HG03108 (cell line): ENCODE measurements at regions not wholly inside any gene's neighbourhood (a gene's known extent, or its start where the extent isn't known, plus 50 kb on each side); places are given as distances from the start of the nearest gene placed in this dataset.
"Not testable (repeated sequence)": the region's sequence is repeated elsewhere in the genome, so short reads cannot be mapped to it uniquely, and the experiment has no call there.

Experiments used
- ATAC-seq: cut with Tn5 transposase; IDR thresholded peaks from one replicate; pipeline ENCODE4 v1.9.1; 2021; ENCODE audit warnings: moderate library complexity; ENCODE audit not compliant: unreplicated experiment

DNA sequence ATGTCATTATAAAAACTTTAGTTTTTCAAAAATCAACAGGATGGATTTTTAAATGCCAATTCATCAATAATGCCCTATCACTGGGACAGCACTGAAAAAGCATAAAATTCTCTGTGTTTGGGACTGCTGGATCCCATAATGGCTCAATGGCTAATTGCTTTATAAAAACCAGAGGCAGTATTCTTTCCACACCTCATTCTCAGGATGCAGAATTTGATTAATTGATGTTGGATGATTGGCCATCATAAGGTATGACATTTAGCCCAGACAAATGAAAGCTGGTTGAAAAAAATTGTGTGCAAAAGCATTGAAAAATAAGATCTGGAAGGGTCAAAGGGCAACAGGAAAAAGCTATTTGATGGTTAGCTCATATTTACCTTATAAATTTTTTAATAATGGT lies 362.2 kb upstream of the SNX7 start:
- no peak for ATAC-seq

DNA sequence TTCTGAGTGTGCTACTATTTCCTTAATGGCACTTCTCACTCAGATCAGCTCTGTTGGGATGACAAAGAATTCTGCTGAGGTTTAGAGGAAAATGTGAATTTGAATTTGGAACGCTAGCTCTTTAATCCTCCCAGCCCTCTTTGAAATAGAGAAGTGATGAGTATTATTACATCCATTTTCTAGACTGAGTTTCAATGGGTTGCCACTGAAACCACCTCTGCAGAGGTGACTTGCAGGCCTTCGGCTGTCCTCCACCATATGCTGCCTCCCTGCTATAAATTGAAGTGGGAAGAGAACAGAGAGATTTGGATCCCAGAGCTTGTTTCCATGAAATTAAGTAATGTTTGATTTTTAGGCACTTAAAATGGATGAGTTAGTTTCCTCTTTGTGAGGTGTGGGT lies 363.2 kb upstream of the SNX7 start:
- no peak for ATAC-seq

DNA sequence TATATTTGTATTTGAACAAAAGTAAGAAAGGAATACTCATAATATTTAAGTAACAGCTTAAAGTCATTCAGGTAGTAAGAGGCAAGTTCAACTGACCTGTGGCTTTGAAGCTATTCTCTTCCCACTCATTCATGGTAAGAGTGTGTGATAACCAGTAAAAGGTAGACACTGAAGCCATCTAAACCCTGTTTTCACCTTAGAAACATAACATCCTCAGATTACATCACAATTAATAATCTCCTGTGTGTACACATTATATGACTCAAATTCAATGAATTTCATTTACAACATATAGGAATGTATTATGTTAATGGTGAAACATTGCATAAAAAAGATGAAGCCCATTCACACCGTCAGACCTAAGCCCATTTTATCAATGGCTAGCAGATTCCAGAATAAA lies 364.8 kb upstream of the SNX7 start:
- no peak for ATAC-seq

- ATAC-seq, result no peak
Observed at GRCh38 chr1:98294127-98294526, 367.4 kb upstream of the SNX7 start.

- no peak for ATAC-seq
Observed at GRCh38 chr1:98292994-98293393, 368.5 kb upstream of the SNX7 start.

DNA sequence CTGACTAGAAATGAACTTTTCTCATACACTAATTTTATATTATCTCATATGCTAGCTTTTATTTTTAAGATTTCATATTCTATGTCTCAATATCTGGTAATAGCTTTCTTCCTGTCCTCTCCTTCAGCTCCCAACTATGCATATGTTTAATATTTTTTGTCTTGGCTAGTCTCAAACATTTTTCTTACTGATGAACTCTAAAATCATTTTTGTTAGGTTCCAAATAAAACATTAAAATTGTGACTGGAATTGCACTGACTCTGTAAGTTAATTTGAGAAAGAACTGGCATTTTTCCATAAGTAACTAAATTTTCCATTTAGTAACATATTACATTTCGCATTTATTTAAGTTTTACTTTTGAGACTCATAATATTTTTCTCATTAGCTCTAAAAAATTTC lies 368.5 kb upstream of the DPYD start:
- no peak for ATAC-seq

- no peak for ATAC-seq
Observed at GRCh38 chr1:98288494-98288893, 367.7 kb upstream of the DPYD start.

DNA sequence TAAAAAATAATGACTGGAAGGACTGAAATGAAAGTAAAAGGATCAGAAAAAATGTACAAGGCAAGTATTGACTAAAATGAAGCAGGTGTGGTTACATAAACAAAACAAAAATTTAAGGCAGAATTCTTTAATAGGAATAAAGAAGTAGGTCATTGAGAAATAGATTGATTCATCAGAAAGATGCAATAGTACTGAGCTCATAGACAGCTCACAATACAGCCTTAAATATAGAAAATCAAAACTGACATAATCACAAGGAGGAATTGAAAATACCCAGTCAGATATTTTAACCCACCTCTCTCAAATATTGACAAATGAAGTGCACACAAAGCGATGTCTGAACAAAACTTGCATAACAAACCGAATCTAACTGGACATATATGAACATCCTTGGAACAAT lies 366.8 kb upstream of the DPYD start:
- no peak for ATAC-seq

GRCh38 chr1:98286656-98287055 lies 365.8 kb upstream of the DPYD start:
- no peak for ATAC-seq

- ATAC-seq, result not testable (repeated sequence)
Observed at GRCh38 chr1:98285286-98285685, 364.5 kb upstream of the DPYD start.

DNA sequence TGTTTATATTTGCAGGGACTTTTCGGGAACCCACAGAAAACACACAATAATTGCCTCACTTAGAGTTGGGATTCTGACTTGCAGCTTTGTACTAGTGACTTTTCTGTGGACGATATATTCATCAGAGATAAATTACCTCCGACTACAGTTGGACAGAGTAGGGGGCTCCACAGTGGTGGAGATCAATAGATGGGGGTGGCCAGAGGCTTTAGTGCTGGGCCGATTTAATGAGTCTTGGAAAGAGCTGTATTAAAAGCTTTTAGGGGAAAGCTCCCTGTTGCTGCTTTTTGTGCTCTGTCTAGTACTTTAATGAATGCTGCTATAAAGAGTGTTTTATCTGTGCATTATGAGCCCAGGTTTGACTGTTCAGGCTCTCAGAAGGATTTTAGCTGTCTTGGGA lies 359.2 kb upstream of the DPYD start:
- no peak for ATAC-seq

DNA sequence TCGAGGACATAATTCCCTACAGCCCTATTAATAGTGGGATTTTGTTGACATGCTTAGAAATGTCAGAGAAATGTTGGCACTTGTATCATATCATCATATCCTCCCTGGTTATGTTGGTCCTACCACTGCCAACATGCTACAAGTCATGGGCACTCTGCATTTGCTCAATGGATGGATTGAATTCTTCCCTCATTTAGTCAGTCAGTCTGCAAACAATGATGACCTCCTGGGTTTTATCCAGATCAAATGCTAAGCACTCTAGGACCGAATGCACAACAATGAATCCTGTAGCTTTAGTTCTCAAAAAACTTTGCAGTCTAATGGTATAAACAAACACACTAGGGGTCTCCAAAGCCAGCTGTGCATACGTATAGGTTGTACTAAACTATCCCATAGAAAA lies 357.2 kb upstream of the DPYD start:
- ATAC-seq, result no peak

DNA sequence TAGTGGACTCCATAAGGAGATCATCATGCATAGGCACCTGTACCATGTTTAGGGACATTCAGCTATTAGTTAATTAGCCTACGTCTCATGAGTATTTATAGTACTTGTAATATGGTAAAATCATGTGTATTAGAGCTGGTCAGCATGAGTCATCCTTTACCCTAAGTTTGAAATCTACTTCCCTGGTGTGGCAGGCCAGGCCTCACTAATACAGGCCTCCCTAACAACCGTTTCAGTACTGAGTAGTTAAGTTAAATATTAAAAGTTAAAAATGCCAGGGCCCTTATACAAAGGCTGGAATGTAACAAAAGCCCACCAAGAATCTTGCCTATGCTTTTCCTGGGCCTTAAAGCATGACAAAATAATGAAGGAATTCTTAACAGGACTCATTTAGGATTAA lies 356.3 kb upstream of the DPYD start:
- no peak for ATAC-seq

DNA sequence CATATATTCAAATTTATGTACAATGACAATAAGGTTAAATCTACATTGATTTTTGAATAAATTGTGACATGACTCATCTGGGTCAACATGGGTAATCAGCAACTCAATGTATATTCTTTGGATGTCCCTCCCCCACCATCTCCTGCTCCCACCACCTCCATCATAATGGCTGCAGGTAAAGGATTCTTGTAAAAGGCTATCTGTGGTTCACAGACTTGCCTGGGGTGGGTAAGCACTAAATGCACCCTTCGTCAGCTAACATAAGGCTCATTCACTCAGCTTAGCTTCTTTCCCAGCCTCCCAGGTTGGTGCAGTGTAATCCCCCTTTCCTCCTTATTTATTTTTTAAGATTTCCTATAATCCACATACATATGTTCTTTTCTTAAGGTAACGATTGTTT lies 355.7 kb upstream of the DPYD start:
- no peak for ATAC-seq

DNA sequence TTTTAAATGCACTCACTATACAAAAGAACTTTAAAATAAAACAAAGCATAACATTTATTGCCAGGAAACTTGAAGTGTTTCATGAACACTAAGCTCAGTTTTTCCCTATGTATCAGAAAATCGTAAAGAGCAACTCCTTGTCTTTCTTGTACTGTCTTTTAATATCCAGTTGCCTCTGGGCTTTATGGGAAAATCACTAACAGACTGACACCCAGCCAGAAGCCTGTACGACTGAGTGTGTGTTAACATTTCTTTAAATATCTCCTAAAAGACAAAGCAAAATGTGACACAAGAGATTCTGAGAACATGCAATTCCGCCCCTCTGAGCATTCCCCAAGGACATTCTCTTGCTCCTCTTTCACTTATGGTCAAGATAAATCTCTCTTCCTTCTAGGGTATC lies 347.5 kb upstream of the DPYD start:
- ATAC-seq, result no peak

- ATAC-seq, result no peak
Observed at GRCh38 chr1:98267423-98267822, 346.6 kb upstream of the DPYD start.

DNA sequence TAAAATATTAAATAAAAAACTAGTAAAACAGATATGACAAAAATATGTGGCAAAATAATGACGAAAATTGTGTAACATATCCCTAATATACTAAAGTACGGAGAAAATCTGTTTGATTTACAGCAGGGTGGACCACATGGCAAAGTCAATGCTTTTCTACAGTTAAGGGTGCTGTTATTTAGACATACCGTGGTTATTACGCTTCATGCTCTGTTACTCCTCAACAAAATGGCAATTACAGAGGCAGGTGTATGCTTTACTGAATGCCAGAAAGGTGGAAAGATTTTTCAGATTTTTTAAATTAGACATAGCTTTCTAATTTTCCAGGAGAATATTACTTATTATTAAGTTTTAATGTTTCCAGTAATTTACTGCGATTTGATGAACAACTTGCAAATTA lies 343.9 kb upstream of the DPYD start:
- ATAC-seq, result no peak

GRCh38 chr1:98260839-98261238 lies 340.0 kb upstream of the DPYD start:
- no peak for ATAC-seq

GRCh38 chr1:98260412-98260811 lies 339.6 kb upstream of the DPYD start:
- ATAC-seq, result no peak

- no peak for ATAC-seq
Observed at GRCh38 chr1:98256700-98257099, 335.9 kb upstream of the DPYD start.

- no peak for ATAC-seq
Observed at GRCh38 chr1:98253145-98253544, 332.3 kb upstream of the DPYD start.

DNA sequence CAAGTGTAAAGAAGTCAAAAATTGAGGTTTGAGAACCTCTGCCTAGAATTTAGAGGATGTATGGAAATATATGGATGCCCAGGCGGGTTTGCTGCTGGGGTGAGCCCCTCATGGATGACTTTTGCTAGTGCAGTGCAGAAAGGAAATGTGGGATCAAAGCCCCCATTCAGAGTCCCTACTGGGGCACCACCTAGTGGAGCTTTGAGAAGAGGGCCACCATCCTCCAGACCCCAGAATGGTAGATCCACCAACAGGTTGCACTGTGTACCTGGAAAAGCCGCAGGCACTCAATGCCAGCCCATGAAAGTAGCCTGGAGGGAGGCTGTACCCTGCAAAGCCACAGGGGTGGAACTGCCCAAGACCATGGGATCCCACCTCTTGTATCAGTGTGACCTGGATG lies 330.7 kb upstream of the DPYD start:
- ATAC-seq, result no peak

DNA sequence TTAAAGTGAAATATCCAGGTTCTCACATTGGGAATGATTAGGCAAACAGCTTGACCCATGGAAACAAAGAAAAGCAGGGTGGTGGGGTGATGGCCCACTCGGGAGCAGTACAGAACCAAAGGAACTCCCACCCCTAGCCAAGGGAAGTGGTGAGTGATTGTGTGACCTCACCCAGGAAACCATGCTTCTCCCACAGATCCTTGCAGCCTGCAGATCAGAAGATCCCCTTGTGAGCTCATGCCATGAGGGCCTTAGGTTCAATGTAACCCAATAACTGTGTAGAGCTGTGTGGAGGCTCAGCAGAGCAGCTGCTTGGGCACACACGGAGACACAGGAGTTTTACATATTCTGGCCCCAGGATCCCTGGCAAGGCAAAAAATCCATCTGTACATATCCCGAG lies 311.8 kb upstream of the DPYD start:
- ATAC-seq, result no peak

- no peak for ATAC-seq
Observed at GRCh38 chr1:98222706-98223105, 301.9 kb upstream of the DPYD start.
